CD4-positive, alpha-beta T cell (primary cell): ENCODE measurements at regions not wholly inside any gene's neighbourhood (a gene's known extent, or its start where the extent isn't known, plus 50 kb on each side); places are given as distances from the start of the nearest gene placed in this dataset.

Experiments
- ATAC-seq: fragments of 200-7000 bp; cut with Tn5 transposase; one replicate; pipeline ENCODE4 v1.10.0; 2022; ENCODE audit warnings: mild to moderate bottlenecking; ENCODE audit not compliant: poor library complexity
- CTCF ChIA-PET: fragments of 350-600 bp; sonication (Branson Sonifier 250); formaldehyde crosslinking; loops from one replicate; lab custom pipeline; 2021; ENCODE audit warnings: antibody characterized with exemption, inconsistent platforms; lab: Charles Lee
- POLR2A ChIA-PET: fragments of 350-600 bp; sonication (Branson Sonifier 250); formaldehyde crosslinking; loops from one replicate; lab custom pipeline; 2021; ENCODE audit warnings: antibody characterized with exemption, inconsistent platforms; lab: Charles Lee
- DNase-seq, 14 experiments: peaks; one replicate each; pipeline ENCODE4 v3.0.0-alpha.2; 2013 to 2020; ENCODE audit warnings: mixed read lengths in 2 of 14
- H3K27ac ChIP-seq, 2 donors: one replicate each; pipeline versions ENCODE4 v1.5.1 to v1.7.0; 2013; ENCODE audit warnings: low read length in 2 of 2, low read depth in 1 of 2, mild to moderate bottlenecking in 1 of 2
- H3K27me3 ChIP-seq, 2 experiments: 1 replicate in 1 of 2; 2 replicates in 1 of 2; pipeline versions ENCODE4 v1.6.1 to v1.7.0; 2013; ENCODE audit warnings: low read length in 2 of 2, control low read depth in 1 of 2, mild to moderate bottlenecking in 1 of 2, moderate library complexity in 1 of 2; ENCODE audit not compliant: insufficient read depth in 2 of 2, control insufficient read depth in 1 of 2
- H3K36me3 ChIP-seq: one replicate; pipeline ENCODE4 v1.6.1; 2013; ENCODE audit warnings: low read length, control low read depth; ENCODE audit not compliant: insufficient read depth
- H3K4me1 ChIP-seq: one replicate; pipeline ENCODE4 v1.6.1; 2013; ENCODE audit warnings: low read length, control low read depth; ENCODE audit not compliant: insufficient read depth
- H3K4me3 ChIP-seq: one replicate; pipeline ENCODE4 v1.5.1; 2013; ENCODE audit warnings: mild to moderate bottlenecking, low read length, moderate library complexity
- H3K9me3 ChIP-seq, 2 experiments: 1 replicate in 1 of 2; 2 replicates in 1 of 2; pipeline versions ENCODE4 v1.6.1 to v1.7.0; 2013; ENCODE audit warnings: low read length in 2 of 2, mild to moderate bottlenecking in 2 of 2, control low read depth in 1 of 2, moderate library complexity in 1 of 2; ENCODE audit not compliant: control insufficient read depth in 1 of 2, insufficient read depth in 1 of 2
- H3K27ac Mint-ChIP-seq: one replicate; pipeline ENCODE4 v1.8.0; 2020; ENCODE audit warnings: mixed read lengths
- H3K27me3 Mint-ChIP-seq: one replicate; pipeline ENCODE4 v1.8.0; 2021; ENCODE audit warnings: mixed read lengths
- H3K36me3 Mint-ChIP-seq: one replicate; pipeline ENCODE4 v1.8.0; 2021; ENCODE audit warnings: low read depth, mixed read lengths
- H3K4me1 Mint-ChIP-seq: one replicate; pipeline ENCODE4 v1.8.0; 2021; ENCODE audit warnings: low read depth, mixed read lengths
- H3K4me3 Mint-ChIP-seq: one replicate; pipeline ENCODE4 v1.8.0; 2020; ENCODE audit warnings: mild to moderate bottlenecking, mixed read lengths
- H3K9me3 Mint-ChIP-seq: one replicate; pipeline ENCODE4 v1.8.0; 2020; ENCODE audit warnings: mixed read lengths
- intact Hi-C, 2 experiments: fragments of 100-400 bp; cut with DNase I in 1 of 2; cut with micrococcal nuclease in 1 of 2; formaldehyde crosslinking; loops; one replicate each; pipeline versions ENCODE4 v1.15.1 to v1.9.0; 2023 to 2025; cut with DNase I, micrococcal nuclease
- TF ChIP-seq, protein P1 (sequence below): fragments of 200-600 bp; IDR thresholded peaks from one replicate; pipeline ENCODE4 v1.8.0; 2022; ENCODE audit warnings: antibody characterized with exemption, mild to moderate bottlenecking

DNA sequence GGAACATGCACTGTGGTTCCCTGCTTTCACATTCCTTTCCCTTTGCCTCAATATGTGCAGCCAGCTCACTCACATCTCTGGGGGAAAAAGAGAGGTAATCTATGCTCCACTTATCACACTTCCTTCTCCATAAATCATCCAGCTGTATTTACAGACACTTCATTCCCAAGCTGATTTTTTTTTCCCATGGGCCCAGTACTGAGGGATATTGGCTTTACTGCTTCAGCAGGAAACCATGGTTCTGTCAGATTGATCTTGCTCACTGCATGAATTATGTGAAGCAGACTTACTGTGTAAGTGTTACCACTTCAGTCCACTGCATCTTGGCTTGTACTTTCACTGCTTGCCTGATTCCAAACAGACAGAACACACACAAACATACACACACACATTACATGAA lies 555.6 kb downstream of the CCER1 start:
- Mint-ChIP-seq H3K27me3 (no peaks in the 10 kb centered on the region), H3K9me3 (peaks cover 8% of the 10 kb centered on the region), H3K4me3 (no peak overlapping the region), H3K36me3 (no peaks in the 10 kb centered on the region), H3K27ac (no peak overlapping the region), H3K4me1 (no peaks in the 10 kb centered on the region)
- Histone ChIP-seq H3K9me3 (peaks cover 3 to 20% of the 10 kb centered on the region in 2 experiments), H3K4me3 (no peak overlapping the region), H3K27me3 (no peaks in the 10 kb centered on the region), H3K27ac (no peak overlapping the region), H3K36me3 (no peaks in the 10 kb centered on the region), H3K4me1 (no peaks in the 10 kb centered on the region)
- ChIA-PET CTCF (no interaction called here), POLR2A (no interaction called here)
- no peak for DNase-seq
- ATAC-seq = no peak
- intact Hi-C loops = no loop called here
- TF ChIP-seq, protein P1, sequence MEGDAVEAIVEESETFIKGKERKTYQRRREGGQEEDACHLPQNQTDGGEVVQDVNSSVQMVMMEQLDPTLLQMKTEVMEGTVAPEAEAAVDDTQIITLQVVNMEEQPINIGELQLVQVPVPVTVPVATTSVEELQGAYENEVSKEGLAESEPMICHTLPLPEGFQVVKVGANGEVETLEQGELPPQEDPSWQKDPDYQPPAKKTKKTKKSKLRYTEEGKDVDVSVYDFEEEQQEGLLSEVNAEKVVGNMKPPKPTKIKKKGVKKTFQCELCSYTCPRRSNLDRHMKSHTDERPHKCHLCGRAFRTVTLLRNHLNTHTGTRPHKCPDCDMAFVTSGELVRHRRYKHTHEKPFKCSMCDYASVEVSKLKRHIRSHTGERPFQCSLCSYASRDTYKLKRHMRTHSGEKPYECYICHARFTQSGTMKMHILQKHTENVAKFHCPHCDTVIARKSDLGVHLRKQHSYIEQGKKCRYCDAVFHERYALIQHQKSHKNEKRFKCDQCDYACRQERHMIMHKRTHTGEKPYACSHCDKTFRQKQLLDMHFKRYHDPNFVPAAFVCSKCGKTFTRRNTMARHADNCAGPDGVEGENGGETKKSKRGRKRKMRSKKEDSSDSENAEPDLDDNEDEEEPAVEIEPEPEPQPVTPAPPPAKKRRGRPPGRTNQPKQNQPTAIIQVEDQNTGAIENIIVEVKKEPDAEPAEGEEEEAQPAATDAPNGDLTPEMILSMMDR = no peak

DNA sequence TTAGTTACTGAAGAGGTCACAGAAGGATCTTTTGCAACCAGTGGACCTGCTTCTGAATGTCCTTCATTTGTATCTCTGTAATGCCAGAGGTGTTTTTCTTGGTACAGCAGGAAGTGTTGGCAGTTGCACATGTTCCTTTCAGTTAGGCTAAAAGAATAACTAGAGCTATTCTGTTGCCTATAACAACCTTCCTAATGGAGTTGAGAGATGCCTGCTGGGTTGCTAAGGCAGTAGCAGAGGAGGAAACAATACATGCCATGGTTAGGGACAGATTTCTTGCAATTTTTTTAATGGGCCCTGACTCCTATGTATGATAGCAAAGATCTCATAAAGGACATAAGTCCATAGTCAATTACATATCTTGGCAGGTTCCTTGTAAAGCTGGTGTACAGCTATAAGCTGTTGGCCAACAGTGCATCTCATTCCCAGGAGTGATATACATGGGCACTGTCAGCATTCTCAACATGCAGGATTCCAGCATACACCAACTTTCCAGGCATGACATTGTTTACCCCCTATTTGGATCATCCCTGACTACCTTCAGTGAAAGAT lies 556.6 kb downstream of the CCER1 start:
- TF ChIP-seq, protein P1 = no peak
- H3K27ac ChIP-seq = no peak overlapping the region
- Mint-ChIP-seq H3K4me1 (no peaks in the 10 kb centered on the region), H3K9me3 (peaks cover 8% of the 10 kb centered on the region), H3K4me3 (no peak overlapping the region), H3K27ac (no peak overlapping the region), H3K27me3 (no peaks in the 10 kb centered on the region), H3K36me3 (no peaks in the 10 kb centered on the region)
- peaks cover 6 to 20% of the 10 kb centered on the region in 2 experiments for H3K9me3 ChIP-seq
- H3K27me3 ChIP-seq = no peaks in the 10 kb centered on the region
- CTCF ChIA-PET = no interaction called here
- no peaks in the 10 kb centered on the region for H3K4me1 ChIP-seq
- no peak overlapping the region for H3K4me3 ChIP-seq
- POLR2A ChIA-PET = no interaction called here
- DNase-seq = no peak
- no peak for ATAC-seq
- intact Hi-C loops = no loop called here
- H3K36me3 ChIP-seq = no peaks in the 10 kb centered on the region

DNA sequence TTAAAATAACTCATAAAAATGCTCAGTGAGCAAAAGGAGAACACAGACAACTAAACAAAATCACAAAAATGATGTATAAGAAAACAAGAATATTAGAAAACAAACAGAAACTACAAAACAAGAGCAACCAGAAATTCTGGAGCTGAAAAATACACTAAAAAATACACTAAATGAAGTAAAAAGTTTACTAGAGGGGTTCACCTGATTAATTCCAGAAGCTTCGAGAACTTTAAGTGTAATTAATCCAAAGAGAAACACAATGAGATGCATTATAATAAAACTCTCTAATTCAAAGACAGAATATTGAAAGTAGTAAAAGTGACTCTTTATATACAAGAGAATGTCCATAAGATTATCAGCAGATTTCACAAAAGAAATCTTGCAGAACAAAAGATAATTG lies 558.4 kb downstream of the CCER1 start:
- H3K9me3 ChIP-seq = peaks cover 7 to 20% of the 10 kb centered on the region in 2 experiments
- H3K27ac Mint-ChIP-seq = no peak overlapping the region
- H3K4me1 Mint-ChIP-seq = no peaks in the 10 kb centered on the region
- H3K27ac ChIP-seq = no peak overlapping the region
- no peak for DNase-seq
- no peaks in the 10 kb centered on the region for H3K27me3 Mint-ChIP-seq
- H3K4me3 Mint-ChIP-seq = no peak overlapping the region
- H3K36me3 ChIP-seq = no peaks in the 10 kb centered on the region
- no peaks in the 10 kb centered on the region for H3K27me3 ChIP-seq
- H3K9me3 Mint-ChIP-seq = peaks cover 10% of the 10 kb centered on the region
- ChIA-PET CTCF (no interaction called here), POLR2A (no interaction called here)
- no peak for ATAC-seq
- TF ChIP-seq, protein P1 = no peak
- no peak overlapping the region for H3K4me3 ChIP-seq
- H3K4me1 ChIP-seq = no peaks in the 10 kb centered on the region
- no peaks in the 10 kb centered on the region for H3K36me3 Mint-ChIP-seq
- intact Hi-C loops = no loop called here
